ENCODE measurements at regions not wholly inside any gene's neighbourhood (a gene's known extent, or its start where the extent isn't known, plus 50 kb on each side); places are given as distances from the start of the nearest gene placed in this dataset.

DNA sequence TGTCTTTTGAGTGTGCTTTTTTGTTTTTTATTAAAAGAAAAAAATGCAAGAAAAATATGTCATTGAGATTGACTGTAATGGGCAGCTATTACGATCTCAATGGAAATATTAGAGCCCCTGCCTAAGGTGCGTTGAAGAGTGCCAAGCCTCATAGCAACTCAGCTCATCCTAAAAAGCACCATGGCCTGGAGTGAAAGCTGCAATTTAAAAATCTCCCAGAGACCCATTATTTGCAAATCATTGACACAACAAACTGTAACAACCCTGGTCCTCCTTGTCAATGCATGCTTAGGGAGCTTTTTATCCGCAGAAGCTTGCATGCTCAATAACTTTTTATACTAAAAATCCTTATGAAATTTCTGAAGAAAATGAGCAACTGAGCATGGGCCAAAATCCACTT, 954.5 kb downstream of the ADGRL2 start:
- no peaks in the 10 kb centered on the region for H3K4me1 ChIP-seq (ENCODE audit: control insufficient read depth in 1 of 2, extremely low read depth in 1 of 2, insufficient read depth in 2 of 2, low read length in 2 of 2)
- H3K4me3 Mint-ChIP-seq = no peak overlapping the region
- H3K4me3 ChIP-seq (ENCODE audit: control insufficient read depth in 1 of 2, extremely low read depth in 1 of 2, low read length in 1 of 2) = no peak overlapping the region
- peaks cover 1 to 4% of the 10 kb centered on the region in 2 donors for H3K27me3 Mint-ChIP-seq
- no peak overlapping the region for H3K27ac Mint-ChIP-seq
- no peaks in the 10 kb centered on the region for H3K27me3 ChIP-seq (replicated peaks in 1 of 2; ENCODE audit: control insufficient read depth in 2 of 2, extremely low read depth in 1 of 2, insufficient read depth in 2 of 2, low read length in 1 of 2)
- no peaks in the 10 kb centered on the region for H3K36me3 Mint-ChIP-seq
- no peaks in the 10 kb centered on the region for H3K9me3 ChIP-seq
- DNase-seq (no peak), ATAC-seq (replicated peaks in 1 of 4) (no peak)
- ChIA-PET CTCF (no interaction called here), POLR2A (no interaction called here)
- H3K36me3 ChIP-seq (ENCODE audit: control insufficient read depth in 2 of 2, extremely low read depth in 1 of 2, insufficient read depth in 1 of 2, low read length in 1 of 2) = no peaks in the 10 kb centered on the region
- no peaks in the 10 kb centered on the region for H3K9me3 Mint-ChIP-seq
- no CpG with 5 or more reads among the region's 3 CpGs for WGBS (ENCODE audit: insufficient coverage)
- H3K4me1 Mint-ChIP-seq = no peaks in the 10 kb centered on the region
- H3K27ac ChIP-seq (ENCODE audit: low read length) = no peak overlapping the region

DNA sequence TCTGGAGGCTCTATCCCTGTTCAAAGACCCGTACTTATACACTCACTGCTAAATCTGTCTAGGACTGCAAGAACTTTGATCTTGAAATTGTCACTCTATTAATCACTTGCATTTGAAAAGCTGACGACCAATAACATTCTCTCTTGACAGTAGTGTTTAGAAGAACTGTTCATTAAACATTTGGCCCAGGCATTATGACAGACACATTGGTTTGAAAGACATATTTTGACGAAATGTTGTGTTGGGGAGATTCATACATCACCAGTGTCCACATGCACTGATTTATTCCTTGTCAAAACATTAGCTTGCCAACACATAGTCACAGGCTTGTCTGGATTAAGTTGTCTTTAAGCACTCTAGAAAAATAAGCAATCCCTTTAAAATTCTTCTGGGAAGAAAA, 951.3 kb downstream of the ADGRL2 start:
- Mint-ChIP-seq H3K36me3 (no peaks in the 10 kb centered on the region), H3K9me3 (no peaks in the 10 kb centered on the region), H3K4me1 (no peaks in the 10 kb centered on the region), H3K4me3 (no peak overlapping the region), H3K27me3 (no peaks in the 10 kb centered on the region), H3K27ac (no peak overlapping the region)
- ChIA-PET POLR2A (no interaction called here), CTCF (no interaction called here)
- H3K4me1 ChIP-seq (ENCODE audit: control insufficient read depth in 1 of 2, extremely low read depth in 1 of 2, insufficient read depth in 2 of 2, low read length in 2 of 2) = no peaks in the 10 kb centered on the region
- WGBS (ENCODE audit: insufficient coverage) = no CpG with 5 or more reads among the region's 3 CpGs
- H3K9me3 ChIP-seq = no peaks in the 10 kb centered on the region
- H3K27me3 ChIP-seq (replicated peaks in 1 of 2; ENCODE audit: control insufficient read depth in 2 of 2, extremely low read depth in 1 of 2, insufficient read depth in 2 of 2, low read length in 1 of 2) = no peaks in the 10 kb centered on the region
- no peak for ATAC-seq (replicated peaks in 1 of 4)
- DNase-seq = no peak
- H3K36me3 ChIP-seq (ENCODE audit: control insufficient read depth in 2 of 2, extremely low read depth in 1 of 2, insufficient read depth in 1 of 2, low read length in 1 of 2) = no peaks in the 10 kb centered on the region
- H3K4me3 ChIP-seq (ENCODE audit: control insufficient read depth in 1 of 2, extremely low read depth in 1 of 2, low read length in 1 of 2) = no peak overlapping the region
- no peak overlapping the region for H3K27ac ChIP-seq (ENCODE audit: low read length)

DNA sequence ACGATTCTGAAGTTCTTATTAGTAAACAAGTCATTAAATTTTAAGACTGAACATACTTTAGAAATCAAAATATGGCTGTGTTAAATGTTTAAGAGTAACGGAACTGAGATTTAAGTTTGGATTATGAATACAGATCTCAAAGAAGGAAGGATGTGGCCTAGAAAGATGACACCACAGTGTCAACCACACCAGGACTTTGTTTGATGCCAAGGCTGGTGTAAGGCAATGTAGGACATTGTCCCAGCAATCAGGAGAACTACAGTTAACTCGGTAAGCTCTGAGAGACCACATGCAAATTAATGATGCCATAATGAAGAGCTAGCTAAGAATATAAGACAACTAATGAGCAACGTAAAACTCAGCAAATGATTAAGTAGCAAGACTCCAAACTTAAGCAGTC, 932.9 kb downstream of the ADGRL2 start:
- H3K4me3 Mint-ChIP-seq = no peak overlapping the region
- DNase-seq (no peak), ATAC-seq (replicated peaks in 1 of 4) (no peak)
- Histone ChIP-seq H3K36me3 (ENCODE audit: control insufficient read depth in 2 of 2, extremely low read depth in 1 of 2, insufficient read depth in 1 of 2, low read length in 1 of 2) (no peaks in the 10 kb centered on the region), H3K4me1 (ENCODE audit: control insufficient read depth in 1 of 2, extremely low read depth in 1 of 2, insufficient read depth in 2 of 2, low read length in 2 of 2) (no peaks in the 10 kb centered on the region), H3K27ac (ENCODE audit: low read length) (no peak overlapping the region), H3K4me3 (ENCODE audit: control insufficient read depth in 1 of 2, extremely low read depth in 1 of 2, low read length in 1 of 2) (no peak overlapping the region), H3K9me3 (peaks cover 2% of the 10 kb centered on the region), H3K27me3 (replicated peaks in 1 of 2; ENCODE audit: control insufficient read depth in 2 of 2, extremely low read depth in 1 of 2, insufficient read depth in 2 of 2, low read length in 1 of 2) (no peaks in the 10 kb centered on the region)
- ChIA-PET POLR2A (no interaction called here), CTCF (no interaction called here)
- 60% methylated on average over 1 of the region's 4 CpGs for whole genome bisulfite sequencing (ENCODE audit: insufficient coverage)
- no peaks in the 10 kb centered on the region for H3K4me1 Mint-ChIP-seq
- no peaks in the 10 kb centered on the region for H3K36me3 Mint-ChIP-seq
- H3K27ac Mint-ChIP-seq = no peak overlapping the region
- peaks cover 15 to 27% (median 24%) of the 10 kb centered on the region in 3 donors for H3K9me3 Mint-ChIP-seq
- H3K27me3 Mint-ChIP-seq = no peaks in the 10 kb centered on the region

DNA sequence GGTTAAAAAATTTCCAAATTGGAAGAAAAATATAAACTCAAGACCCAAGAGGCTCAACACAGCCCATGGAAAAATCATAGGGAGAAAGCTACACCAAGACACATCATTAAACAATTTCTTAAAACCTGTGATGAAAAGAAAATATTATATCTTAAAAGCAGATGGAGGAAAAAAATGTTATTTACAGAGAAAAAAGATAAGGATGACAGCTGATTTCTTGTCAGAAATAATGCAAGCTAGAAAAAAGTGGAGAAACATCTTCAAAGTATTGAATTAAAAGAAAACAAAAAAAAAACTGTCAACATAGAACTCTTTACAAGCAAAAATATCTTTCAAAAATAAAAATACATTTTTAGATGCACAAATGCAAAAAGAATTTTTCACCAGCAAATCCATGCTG, 930.5 kb downstream of the ADGRL2 start:
- no peak overlapping the region for H3K4me3 ChIP-seq (ENCODE audit: control insufficient read depth in 1 of 2, extremely low read depth in 1 of 2, low read length in 1 of 2)
- no peaks in the 10 kb centered on the region for H3K27me3 ChIP-seq (replicated peaks in 1 of 2; ENCODE audit: control insufficient read depth in 2 of 2, extremely low read depth in 1 of 2, insufficient read depth in 2 of 2, low read length in 1 of 2)
- H3K9me3 Mint-ChIP-seq = peaks cover 15 to 24% (median 23%) of the 10 kb centered on the region in 3 donors
- H3K4me1 Mint-ChIP-seq = no peaks in the 10 kb centered on the region
- POLR2A ChIA-PET = interaction anchor here (0.6 kb wide), 2 partner anchors 31 to 654 kb away, joined by 3 read pairs; no protein-coding TSS in a partner anchor
- no peak overlapping the region for H3K27ac ChIP-seq (ENCODE audit: low read length)
- no peaks in the 10 kb centered on the region for H3K36me3 ChIP-seq (ENCODE audit: control insufficient read depth in 2 of 2, extremely low read depth in 1 of 2, insufficient read depth in 1 of 2, low read length in 1 of 2)
- no peak for ATAC-seq (replicated peaks in 1 of 4)
- DNase-seq = no peak
- no peaks in the 10 kb centered on the region for H3K36me3 Mint-ChIP-seq
- peaks cover 2% of the 10 kb centered on the region for H3K9me3 ChIP-seq
- no peak overlapping the region for H3K4me3 Mint-ChIP-seq
- no peaks in the 10 kb centered on the region for H3K4me1 ChIP-seq (ENCODE audit: control insufficient read depth in 1 of 2, extremely low read depth in 1 of 2, insufficient read depth in 2 of 2, low read length in 2 of 2)
- CTCF ChIA-PET = no interaction called here
- no peak overlapping the region for H3K27ac Mint-ChIP-seq
- H3K27me3 Mint-ChIP-seq = no peaks in the 10 kb centered on the region

DNA sequence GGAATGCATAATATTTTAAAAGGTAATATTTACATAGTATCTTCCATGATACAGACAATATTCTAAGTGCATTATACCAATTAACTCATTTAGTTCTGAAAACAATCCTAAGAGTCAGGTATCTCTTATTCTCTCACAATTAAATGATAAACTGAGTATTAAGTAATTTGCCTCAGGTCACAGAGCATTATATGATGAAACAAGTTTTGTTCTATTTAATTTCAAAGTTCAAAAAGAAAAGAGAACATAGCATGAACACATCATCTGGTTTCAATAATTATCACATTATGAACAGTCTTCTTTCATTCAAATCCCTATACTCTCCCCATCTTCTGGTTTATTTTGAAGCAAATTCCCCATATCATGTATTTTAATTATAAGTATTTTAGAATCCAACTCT, 927.5 kb downstream of the ADGRL2 start:
- Mint-ChIP-seq H3K27me3 (no peaks in the 10 kb centered on the region), H3K27ac (no peak overlapping the region), H3K9me3 (peaks cover 11 to 23% (median 19%) of the 10 kb centered on the region in 3 donors), H3K36me3 (no peaks in the 10 kb centered on the region), H3K4me1 (no peaks in the 10 kb centered on the region), H3K4me3 (no peak overlapping the region)
- POLR2A ChIA-PET = no interaction called here
- H3K36me3 ChIP-seq (ENCODE audit: control insufficient read depth in 2 of 2, extremely low read depth in 1 of 2, insufficient read depth in 1 of 2, low read length in 1 of 2) = no peaks in the 10 kb centered on the region
- no peaks in the 10 kb centered on the region for H3K4me1 ChIP-seq (ENCODE audit: control insufficient read depth in 1 of 2, extremely low read depth in 1 of 2, insufficient read depth in 2 of 2, low read length in 2 of 2)
- ATAC-seq (replicated peaks in 1 of 4) (no peak), DNase-seq (no peak)
- H3K27ac ChIP-seq (ENCODE audit: low read length) = no peak overlapping the region
- H3K9me3 ChIP-seq = peaks cover 2% of the 10 kb centered on the region
- CTCF ChIA-PET = no interaction called here
- no peaks in the 10 kb centered on the region for H3K27me3 ChIP-seq (replicated peaks in 1 of 2; ENCODE audit: control insufficient read depth in 2 of 2, extremely low read depth in 1 of 2, insufficient read depth in 2 of 2, low read length in 1 of 2)
- H3K4me3 ChIP-seq (ENCODE audit: control insufficient read depth in 1 of 2, extremely low read depth in 1 of 2, low read length in 1 of 2) = no peak overlapping the region

DNA sequence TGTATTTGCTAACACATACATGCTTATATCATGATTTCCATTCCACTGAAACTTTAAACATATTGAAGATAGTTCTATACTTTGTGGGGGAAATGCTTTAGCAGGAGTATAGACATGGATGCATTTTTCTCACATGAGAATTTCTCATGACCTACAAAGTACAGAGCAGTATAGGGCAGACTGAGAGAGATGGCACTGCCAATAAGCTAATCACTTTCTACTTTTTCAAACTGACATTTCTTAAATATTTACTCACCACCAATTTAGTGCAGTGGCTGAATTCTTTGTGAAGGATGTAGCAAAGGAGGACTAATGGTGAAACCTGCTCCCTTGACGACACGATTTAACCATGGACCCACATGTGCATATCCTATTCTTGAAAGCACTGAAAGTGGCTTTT, 923.5 kb downstream of the ADGRL2 start:
- H3K27ac ChIP-seq (ENCODE audit: low read length) = no peak overlapping the region
- no peaks in the 10 kb centered on the region for H3K27me3 Mint-ChIP-seq
- no peak for ATAC-seq (replicated peaks in 1 of 4)
- H3K4me3 Mint-ChIP-seq = no peak overlapping the region
- H3K9me3 ChIP-seq = no peaks in the 10 kb centered on the region
- ChIA-PET CTCF (no interaction called here), POLR2A (no interaction called here)
- no peak overlapping the region for H3K4me3 ChIP-seq (ENCODE audit: control insufficient read depth in 1 of 2, extremely low read depth in 1 of 2, low read length in 1 of 2)
- H3K4me1 Mint-ChIP-seq = no peaks in the 10 kb centered on the region
- H3K27ac Mint-ChIP-seq = no peak overlapping the region
- no peak for DNase-seq
- no peaks in the 10 kb centered on the region for H3K27me3 ChIP-seq (replicated peaks in 1 of 2; ENCODE audit: control insufficient read depth in 2 of 2, extremely low read depth in 1 of 2, insufficient read depth in 2 of 2, low read length in 1 of 2)
- no CpG with 5 or more reads among the region's 2 CpGs for WGBS (ENCODE audit: insufficient coverage)
- H3K36me3 Mint-ChIP-seq = no peaks in the 10 kb centered on the region
- no peaks in the 10 kb centered on the region for H3K4me1 ChIP-seq (ENCODE audit: control insufficient read depth in 1 of 2, extremely low read depth in 1 of 2, insufficient read depth in 2 of 2, low read length in 2 of 2)
- peaks cover 0 to 6% (median 5%) of the 10 kb centered on the region in 3 donors for H3K9me3 Mint-ChIP-seq
- H3K36me3 ChIP-seq (ENCODE audit: control insufficient read depth in 2 of 2, extremely low read depth in 1 of 2, insufficient read depth in 1 of 2, low read length in 1 of 2) = no peaks in the 10 kb centered on the region

DNA sequence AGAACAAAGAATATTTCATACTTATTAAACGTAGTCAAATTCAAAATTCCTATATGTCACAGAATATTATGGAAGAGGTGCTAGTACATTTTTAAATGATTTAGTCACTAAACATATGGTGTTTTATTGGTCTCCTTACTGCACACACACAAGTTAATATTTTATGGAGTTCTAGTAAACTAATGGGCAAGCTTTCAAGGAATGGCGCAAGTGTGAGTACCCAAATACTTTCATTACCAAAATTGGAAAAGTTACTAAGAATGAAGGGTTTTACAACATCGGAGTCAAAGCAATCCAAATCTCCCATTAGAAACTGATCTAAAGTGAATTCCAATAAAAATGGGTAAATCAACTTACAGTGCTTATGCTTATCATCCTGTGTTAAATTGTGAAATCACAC, 921.9 kb downstream of the ADGRL2 start:
- Histone ChIP-seq H3K4me3 (ENCODE audit: control insufficient read depth in 1 of 2, extremely low read depth in 1 of 2, low read length in 1 of 2) (no peak overlapping the region), H3K27ac (ENCODE audit: low read length) (no peak overlapping the region), H3K36me3 (ENCODE audit: control insufficient read depth in 2 of 2, extremely low read depth in 1 of 2, insufficient read depth in 1 of 2, low read length in 1 of 2) (no peaks in the 10 kb centered on the region), H3K4me1 (ENCODE audit: control insufficient read depth in 1 of 2, extremely low read depth in 1 of 2, insufficient read depth in 2 of 2, low read length in 2 of 2) (no peaks in the 10 kb centered on the region), H3K27me3 (replicated peaks in 1 of 2; ENCODE audit: control insufficient read depth in 2 of 2, extremely low read depth in 1 of 2, insufficient read depth in 2 of 2, low read length in 1 of 2) (no peaks in the 10 kb centered on the region), H3K9me3 (no peaks in the 10 kb centered on the region)
- H3K27me3 Mint-ChIP-seq = no peaks in the 10 kb centered on the region
- no peak overlapping the region for H3K4me3 Mint-ChIP-seq
- CTCF ChIA-PET = no interaction called here
- H3K4me1 Mint-ChIP-seq = no peaks in the 10 kb centered on the region
- no peaks in the 10 kb centered on the region for H3K36me3 Mint-ChIP-seq
- DNase-seq (no peak), ATAC-seq (replicated peaks in 1 of 4) (no peak)
- no peak overlapping the region for H3K27ac Mint-ChIP-seq
- peaks cover 0 to 6% (median 5%) of the 10 kb centered on the region in 3 donors for H3K9me3 Mint-ChIP-seq
- POLR2A ChIA-PET = no interaction called here
- no CpG with 5 or more reads among the region's 3 CpGs for WGBS (ENCODE audit: insufficient coverage)

All from T-cell (primary cell).